ENCODE measurements at regions not wholly inside any gene's neighbourhood (a gene's known extent, or its start where the extent isn't known, plus 50 kb on each side); places are given as distances from the start of the nearest gene placed in this dataset.
"Not testable (repeated sequence)": the region's sequence is repeated elsewhere in the genome, so short reads cannot be mapped to it uniquely, and the experiment has no call there.

GRCh38 chr15:77901251-77901881 lies 176.1 kb downstream of the TBC1D2B start:
- TF ChIP-seq SIN3A (IDR thresholded peaks at IDR 0.05; ENCODE audit: borderline replicate concordance, insufficient read depth, low read depth, low read length) (no peak), POLR2AphosphoS5 (IDR thresholded peaks at IDR 0.05; ENCODE audit: low read depth, low read length) (no peak), CTCF (IDR thresholded peaks at IDR 0.05) (no peak), REST (IDR thresholded peaks at IDR 0.05; ENCODE audit: insufficient read depth in 1 of 2, low read depth in 2 of 2, low read length in 1 of 2) (no peak), TCF7L2 (IDR thresholded peaks at IDR 0.05; ENCODE audit: low read depth, low read length) (no peak)
- ATAC-seq = no peak
- no TSS peak for BruUV-seq (replicated peaks)
- no peaks in the 10 kb centered on the region for H3K4me1 ChIP-seq (ENCODE audit: control insufficient read depth, insufficient read depth, low read length)
- ChIA-PET CTCF (interaction anchor here (0.6 to 1.5 kb wide), 4 partner anchors 58 to 1611 kb away, joined by 3 to 7 read pairs (median 4); no protein-coding TSS in a partner anchor), POLR2A (no interaction called here)
- no peaks in the 10 kb centered on the region for H3K9me3 ChIP-seq (ENCODE audit: control insufficient read depth, insufficient read depth, low read depth, low read length)
- H3K27me3 ChIP-seq (ENCODE audit: control insufficient read depth, insufficient read depth, low read length) = no peaks in the 10 kb centered on the region
- H3K36me3 ChIP-seq (ENCODE audit: control insufficient read depth, insufficient read depth, low read length) = no peaks in the 10 kb centered on the region
- no peak overlapping the region for H3K27ac ChIP-seq (ENCODE audit: low read length)
- intact Hi-C loops (cut with micrococcal nuclease; ENCODE audit: unreplicated experiment) (no loop called here), in situ Hi-C loops (cut with HindIII; ENCODE audit: low pct_unique_long_range_greater_than_20kb, low sequenced_read_pairs) (no loop called here)
- no peak for DNase-seq (ENCODE audit: low read depth, low spot score)
- H3K4me3 ChIP-seq (ENCODE audit: low read depth in 2 of 2, low read length in 2 of 2) = no peak overlapping the region

GRCh38 chr15:77900331-77900963 lies 177.1 kb downstream of the TBC1D2B start:
- H3K27ac ChIP-seq (ENCODE audit: low read length) = not testable (repeated sequence)

GRCh38 chr15:77899776-77900175 lies 177.7 kb downstream of the TBC1D2B start:
- H3K4me3 ChIP-seq (ENCODE audit: low read depth in 2 of 2, low read length in 2 of 2); ATAC-seq; H3K36me3 ChIP-seq (ENCODE audit: control insufficient read depth, insufficient read depth, low read length); in situ Hi-C loops (cut with HindIII; ENCODE audit: low pct_unique_long_range_greater_than_20kb, low sequenced_read_pairs); H3K27ac ChIP-seq (ENCODE audit: low read length); POLR2A ChIA-PET; BruUV-seq (replicated peaks); H3K27me3 ChIP-seq (ENCODE audit: control insufficient read depth, insufficient read depth, low read length); DNase-seq (ENCODE audit: low read depth, low spot score); H3K9me3 ChIP-seq (ENCODE audit: control insufficient read depth, insufficient read depth, low read depth, low read length); H3K4me1 ChIP-seq (ENCODE audit: control insufficient read depth, insufficient read depth, low read length); intact Hi-C loops (cut with micrococcal nuclease; ENCODE audit: unreplicated experiment): not testable (repeated sequence)
- CTCF ChIA-PET = interaction anchor here (0.6 to 1.1 kb wide), 2 partner anchors 11 to 239 kb away, joined by 3 read pairs; no protein-coding TSS in a partner anchor

More at GRCh38 chr15:77900331-77900963, 177.1 kb downstream of the TBC1D2B start:
- H3K27me3 ChIP-seq (ENCODE audit: control insufficient read depth, insufficient read depth, low read length); H3K4me1 ChIP-seq (ENCODE audit: control insufficient read depth, insufficient read depth, low read length); BruUV-seq (replicated peaks); POLR2A ChIA-PET; intact Hi-C loops (cut with micrococcal nuclease; ENCODE audit: unreplicated experiment); H3K9me3 ChIP-seq (ENCODE audit: control insufficient read depth, insufficient read depth, low read depth, low read length); DNase-seq (ENCODE audit: low read depth, low spot score); H3K36me3 ChIP-seq (ENCODE audit: control insufficient read depth, insufficient read depth, low read length); in situ Hi-C loops (cut with HindIII; ENCODE audit: low pct_unique_long_range_greater_than_20kb, low sequenced_read_pairs); H3K4me3 ChIP-seq (ENCODE audit: low read depth in 2 of 2, low read length in 2 of 2): not testable (repeated sequence)
- peak; percentile 74 for TF ChIP-seq CTCF (IDR thresholded peaks at IDR 0.05)
- CTCF ChIA-PET = interaction anchor here (0.6 to 0.7 kb wide), 2 partner anchors 240 to 750 kb away, joined by 3 read pairs; no protein-coding TSS in a partner anchor
- peak; percentile 70 for ATAC-seq

Measured in Panc1 (cell line).